H1 (cell line): ENCODE measurements at regions not wholly inside any gene's neighbourhood (a gene's known extent, or its start where the extent isn't known, plus 50 kb on each side); places are given as distances from the start of the nearest gene placed in this dataset.

ENCODE experiments used
- TEAD4 ChIP-seq: IDR thresholded peaks from 2 replicates; pipeline ENCODE4 v1.6.1; 2012; ENCODE audit warnings: low read depth, low read length, inconsistent platforms, mixed read lengths
- YY1 ChIP-seq: IDR thresholded peaks from 2 replicates; pipeline ENCODE4 v1.6.1; 2011; ENCODE audit warnings: low read depth, mild to moderate bottlenecking, low read length

DNA sequence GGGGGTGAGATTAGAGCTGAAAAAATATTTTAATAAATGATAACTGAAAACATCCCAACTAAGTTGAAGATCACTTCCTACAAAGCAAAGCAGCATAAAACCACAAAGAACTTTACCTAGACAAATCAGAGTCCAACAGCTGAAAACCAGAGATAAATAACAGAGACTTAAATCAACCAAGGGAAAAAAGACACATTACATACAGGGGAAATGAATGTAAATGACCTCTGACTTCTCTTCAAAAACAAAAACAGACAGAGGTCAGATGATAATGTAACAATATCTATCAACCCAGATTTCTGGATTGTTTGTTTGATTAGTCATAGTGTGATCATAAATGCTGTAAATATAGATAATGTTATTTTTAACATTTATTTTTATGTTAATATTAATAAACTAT lies 782.8 kb downstream of the TFAP2A start:
- TF ChIP-seq YY1 (no peak), TEAD4 (no peak)
